ENCODE measurements at regions not wholly inside any gene's neighbourhood (a gene's known extent, or its start where the extent isn't known, plus 50 kb on each side); places are given as distances from the start of the nearest gene placed in this dataset.

DNA sequence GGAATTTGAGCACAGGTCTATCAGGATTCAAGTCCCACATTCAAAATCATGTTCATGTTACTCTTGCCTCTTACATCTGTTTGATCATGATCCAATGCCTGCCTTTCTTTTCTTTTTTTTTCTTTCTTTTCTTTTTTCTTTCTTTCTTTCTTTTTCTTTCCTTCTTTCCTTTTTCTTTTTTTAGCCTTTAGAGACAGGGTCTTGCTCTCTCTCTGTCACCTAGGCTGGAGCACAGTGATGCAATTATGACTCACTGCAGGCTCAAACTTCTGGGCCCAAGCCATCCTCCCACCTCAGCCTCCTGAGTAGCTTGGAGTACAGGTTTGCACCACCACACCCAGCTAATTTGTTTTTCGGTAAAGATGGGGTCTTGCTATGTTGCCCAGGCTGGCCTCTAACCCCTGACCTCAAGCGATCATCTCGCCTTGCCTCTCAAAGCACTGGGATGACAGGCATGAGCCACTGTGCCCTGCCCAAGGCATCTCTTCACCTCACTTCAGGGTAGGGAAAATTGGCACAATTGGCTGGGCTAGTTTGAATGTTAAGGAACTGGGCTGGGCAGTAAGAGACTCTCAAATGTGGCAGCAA, 359.2 kb downstream of the FBXW7 start:
- Mint-ChIP-seq H3K4me1 (no peaks in the 10 kb centered on the region), H3K27me3 (no peaks in the 10 kb centered on the region)
- H3K9me3 ChIP-seq (ENCODE audit: control insufficient read depth, low read length, poor library complexity, severe bottlenecking) = no peaks in the 10 kb centered on the region

GRCh38 chr4:152175586-152175985, 360.3 kb downstream of the FBXW7 start:
- ATAC-seq (no peak), DNase-seq (no peak)
- Mint-ChIP-seq H3K36me3 (ENCODE audit: low read depth) (no peaks in the 10 kb centered on the region), H3K27ac (no peak overlapping the region), H3K4me3 (no peak overlapping the region), H3K4me1 (no peaks in the 10 kb centered on the region), H3K27me3 (no peaks in the 10 kb centered on the region)
- H3K9me3 ChIP-seq (ENCODE audit: control insufficient read depth, low read length, poor library complexity, severe bottlenecking) = no peaks in the 10 kb centered on the region

More for the DNA sequence above, 359.2 kb downstream of the FBXW7 start:
- ATAC-seq (no peak), DNase-seq (no peak)
- Mint-ChIP-seq H3K4me3 (no peak overlapping the region), H3K36me3 (ENCODE audit: low read depth) (no peaks in the 10 kb centered on the region), H3K27ac (peak overlapping the region; percentile 54)

DNA sequence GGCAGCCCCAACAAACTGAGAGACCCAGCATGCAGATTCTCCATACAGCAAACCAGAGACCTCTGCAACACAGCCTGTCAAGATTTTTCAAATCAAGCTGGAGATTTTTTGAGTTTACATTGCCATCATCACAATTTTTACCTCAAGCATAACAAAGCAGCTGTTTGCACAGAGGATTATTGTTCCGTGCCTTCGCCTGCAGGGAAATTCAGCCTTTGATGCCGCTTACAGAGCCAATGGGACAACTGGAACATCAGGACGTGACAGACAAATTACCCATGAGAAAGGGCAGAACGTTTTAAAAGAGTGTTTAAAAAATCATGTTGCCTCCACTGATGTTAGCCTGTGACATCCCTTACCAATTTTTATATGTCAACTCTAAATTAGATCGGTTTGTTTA, 363.7 kb downstream of the FBXW7 start:
- Mint-ChIP-seq H3K36me3 (ENCODE audit: low read depth) (no peaks in the 10 kb centered on the region), H3K27me3 (no peaks in the 10 kb centered on the region), H3K27ac (no peak overlapping the region), H3K4me3 (no peak overlapping the region), H3K4me1 (no peaks in the 10 kb centered on the region)
- DNase-seq = no peak
- no peaks in the 10 kb centered on the region for H3K9me3 ChIP-seq (ENCODE audit: control insufficient read depth, low read length, poor library complexity, severe bottlenecking)
- ATAC-seq = no peak

- Mint-ChIP-seq H3K27ac (no peak overlapping the region), H3K4me3 (no peak overlapping the region), H3K27me3 (no peaks in the 10 kb centered on the region), H3K4me1 (no peaks in the 10 kb centered on the region), H3K36me3 (ENCODE audit: low read depth) (no peaks in the 10 kb centered on the region)
- no peaks in the 10 kb centered on the region for H3K9me3 ChIP-seq (ENCODE audit: control insufficient read depth, low read length, poor library complexity, severe bottlenecking)
- ATAC-seq (no peak), DNase-seq (no peak)
These were observed 364.3 kb downstream of the FBXW7 start for GRCh38 chr4:152171556-152171955.

- Mint-ChIP-seq H3K27me3 (no peaks in the 10 kb centered on the region), H3K4me3 (no peak overlapping the region), H3K27ac (no peak overlapping the region), H3K4me1 (no peaks in the 10 kb centered on the region), H3K36me3 (ENCODE audit: low read depth) (no peaks in the 10 kb centered on the region)
- no peaks in the 10 kb centered on the region for H3K9me3 ChIP-seq (ENCODE audit: control insufficient read depth, low read length, poor library complexity, severe bottlenecking)
- DNase-seq = no peak
- ATAC-seq = no peak
These were observed 366.2 kb downstream of the FBXW7 start for GRCh38 chr4:152169683-152170082.

- Mint-ChIP-seq H3K27ac (no peak overlapping the region), H3K4me3 (no peak overlapping the region), H3K4me1 (no peaks in the 10 kb centered on the region), H3K27me3 (no peaks in the 10 kb centered on the region), H3K36me3 (ENCODE audit: low read depth) (peaks cover 2% of the 10 kb centered on the region)
- DNase-seq (no peak), ATAC-seq (no peak)
- H3K9me3 ChIP-seq (ENCODE audit: control insufficient read depth, low read length, poor library complexity, severe bottlenecking) = no peaks in the 10 kb centered on the region
These were observed 366.8 kb downstream of the FBXW7 start for GRCh38 chr4:152168987-152169616.

- Mint-ChIP-seq H3K27ac (no peak overlapping the region), H3K4me3 (no peak overlapping the region), H3K36me3 (ENCODE audit: low read depth) (peaks cover 2% of the 10 kb centered on the region), H3K4me1 (no peaks in the 10 kb centered on the region), H3K27me3 (no peaks in the 10 kb centered on the region)
- no peak for DNase-seq
- ATAC-seq = no peak
- H3K9me3 ChIP-seq (ENCODE audit: control insufficient read depth, low read length, poor library complexity, severe bottlenecking) = no peaks in the 10 kb centered on the region
These were observed 369.3 kb downstream of the FBXW7 start for GRCh38 chr4:152166567-152166966.

GRCh38 chr4:152165846-152166245, 370.0 kb downstream of the FBXW7 start:
- Mint-ChIP-seq H3K27me3 (no peaks in the 10 kb centered on the region), H3K4me3 (no peak overlapping the region), H3K27ac (no peak overlapping the region), H3K4me1 (no peaks in the 10 kb centered on the region), H3K36me3 (ENCODE audit: low read depth) (peaks cover 2% of the 10 kb centered on the region)
- no peak for DNase-seq
- ATAC-seq = no peak
- H3K9me3 ChIP-seq (ENCODE audit: control insufficient read depth, low read length, poor library complexity, severe bottlenecking) = no peaks in the 10 kb centered on the region

- no peak for ATAC-seq
- Mint-ChIP-seq H3K27me3 (no peaks in the 10 kb centered on the region), H3K4me3 (no peak overlapping the region), H3K27ac (no peak overlapping the region), H3K36me3 (ENCODE audit: low read depth) (peaks cover 2% of the 10 kb centered on the region), H3K4me1 (no peaks in the 10 kb centered on the region)
- DNase-seq = no peak
- no peaks in the 10 kb centered on the region for H3K9me3 ChIP-seq (ENCODE audit: control insufficient read depth, low read length, poor library complexity, severe bottlenecking)
These were observed 370.7 kb downstream of the FBXW7 start for GRCh38 chr4:152165146-152165545.

DNA sequence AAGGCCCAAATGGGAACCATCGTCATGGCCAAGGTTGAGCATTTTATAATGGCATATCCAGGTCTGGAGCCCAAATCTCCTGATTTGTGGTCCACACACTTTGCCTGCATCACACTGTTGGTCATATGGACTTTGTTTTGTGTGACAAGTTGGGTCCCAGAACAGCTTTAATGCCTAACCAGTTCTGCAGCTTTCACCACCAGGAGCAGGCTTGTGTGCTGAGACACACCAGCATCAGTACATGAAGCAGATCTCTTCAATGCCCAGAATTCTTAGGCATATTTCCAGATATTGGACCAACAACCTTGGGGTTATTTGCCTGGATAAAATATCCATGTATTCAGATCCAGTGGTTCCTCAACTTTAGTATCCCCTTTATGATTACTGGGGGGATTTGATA, 371.3 kb downstream of the FBXW7 start:
- H3K27me3 Mint-ChIP-seq = no peaks in the 10 kb centered on the region
- DNase-seq (no peak), ATAC-seq (no peak)
- no peaks in the 10 kb centered on the region for H3K9me3 ChIP-seq (ENCODE audit: control insufficient read depth, low read length, poor library complexity, severe bottlenecking)
- no peaks in the 10 kb centered on the region for H3K4me1 Mint-ChIP-seq
- H3K4me3 Mint-ChIP-seq = no peak overlapping the region
- H3K36me3 Mint-ChIP-seq (ENCODE audit: low read depth) = peaks cover 2% of the 10 kb centered on the region
- H3K27ac Mint-ChIP-seq = no peak overlapping the region

DNA sequence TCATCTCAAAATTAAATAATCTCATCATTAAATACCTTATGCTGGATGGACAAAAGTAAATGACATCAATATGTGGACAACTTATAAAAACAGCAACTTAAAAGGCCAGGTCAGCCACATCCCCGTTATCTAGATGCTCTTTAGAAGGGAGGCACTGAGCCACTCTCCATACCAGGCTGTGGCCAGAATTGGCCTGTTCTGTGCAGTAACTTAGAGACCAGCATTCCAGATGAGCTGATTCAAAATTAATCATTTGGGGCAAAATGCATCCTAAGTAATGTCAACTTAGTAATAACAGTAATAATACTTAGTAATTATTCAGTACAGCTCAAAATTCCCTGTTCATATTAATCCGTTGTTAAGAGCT, 373.6 kb downstream of the FBXW7 start:
- Mint-ChIP-seq H3K27ac (no peak overlapping the region), H3K4me3 (no peak overlapping the region), H3K4me1 (peaks cover 16% of the 10 kb centered on the region), H3K36me3 (ENCODE audit: low read depth) (peaks cover 4% of the 10 kb centered on the region), H3K27me3 (no peaks in the 10 kb centered on the region)
- ATAC-seq (no peak), DNase-seq (no peak)
- no peaks in the 10 kb centered on the region for H3K9me3 ChIP-seq (ENCODE audit: control insufficient read depth, low read length, poor library complexity, severe bottlenecking)

GRCh38 chr4:152161676-152162330, 374.1 kb downstream of the FBXW7 start:
- Mint-ChIP-seq H3K27ac (no peak overlapping the region), H3K4me3 (no peak overlapping the region), H3K4me1 (peaks cover 21% of the 10 kb centered on the region), H3K36me3 (ENCODE audit: low read depth) (peaks cover 4% of the 10 kb centered on the region), H3K27me3 (no peaks in the 10 kb centered on the region)
- no peak for DNase-seq
- H3K9me3 ChIP-seq (ENCODE audit: control insufficient read depth, low read length, poor library complexity, severe bottlenecking) = no peaks in the 10 kb centered on the region
- ATAC-seq = no peak

DNA sequence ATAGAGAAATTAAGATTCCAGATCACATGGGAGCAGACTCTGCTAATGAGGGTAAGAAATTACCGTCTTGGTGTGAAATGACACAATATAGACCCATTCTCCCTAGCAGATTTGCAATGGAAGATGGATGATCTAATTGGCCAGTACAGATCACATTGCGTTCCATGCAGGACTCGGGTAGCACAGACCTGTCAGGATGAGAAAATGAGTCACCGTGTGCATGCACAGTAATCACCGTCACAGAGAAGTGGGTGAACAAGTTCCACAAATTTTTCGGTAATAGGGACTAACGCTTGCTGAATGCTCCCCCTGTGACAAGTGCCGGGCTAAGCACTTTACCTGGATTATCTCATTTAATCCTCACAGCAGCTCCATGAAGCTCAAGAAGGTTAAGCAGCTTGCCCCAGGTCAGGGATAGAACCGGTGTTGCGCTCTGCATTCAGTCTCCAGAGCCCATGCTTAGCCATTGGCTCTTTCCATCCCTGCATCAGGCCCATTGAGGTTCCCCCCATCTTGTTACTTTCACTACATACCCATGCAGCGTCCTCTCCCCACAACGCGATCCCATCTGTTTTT, 375.6 kb downstream of the FBXW7 start:
- Mint-ChIP-seq H3K36me3 (ENCODE audit: low read depth) (peaks cover 4% of the 10 kb centered on the region), H3K4me1 (peaks cover 21% of the 10 kb centered on the region), H3K4me3 (no peak overlapping the region), H3K27me3 (no peaks in the 10 kb centered on the region), H3K27ac (no peak overlapping the region)
- no peaks in the 10 kb centered on the region for H3K9me3 ChIP-seq (ENCODE audit: control insufficient read depth, low read length, poor library complexity, severe bottlenecking)
- no peak for ATAC-seq
- DNase-seq = no peak

- Mint-ChIP-seq H3K36me3 (ENCODE audit: low read depth) (peaks cover 4% of the 10 kb centered on the region), H3K27me3 (no peaks in the 10 kb centered on the region), H3K4me3 (no peak overlapping the region), H3K27ac (no peak overlapping the region), H3K4me1 (peaks cover 21% of the 10 kb centered on the region)
- DNase-seq (no peak), ATAC-seq (no peak)
- H3K9me3 ChIP-seq (ENCODE audit: control insufficient read depth, low read length, poor library complexity, severe bottlenecking) = no peaks in the 10 kb centered on the region
These were observed 376.1 kb downstream of the FBXW7 start for GRCh38 chr4:152159773-152160172.

Data from T-helper 17 cell (primary cell).